DND-41 (cell line): ENCODE measurements at regions not wholly inside any gene's neighbourhood (a gene's known extent, or its start where the extent isn't known, plus 50 kb on each side); places are given as distances from the start of the nearest gene placed in this dataset.

Experiments used
- EZH2 ChIP-seq: IDR thresholded peaks from 3 replicates; pipeline ENCODE4 v1.6.1; 2012; ENCODE audit warnings: borderline replicate concordance, low read depth, mild to moderate bottlenecking, moderate library complexity, low read length, inconsistent platforms; ENCODE audit not compliant: severe bottlenecking
- TF ChIP-seq, protein P1 (sequence below): IDR thresholded peaks from 2 replicates; pipeline ENCODE4 v1.5.1; 2012; ENCODE audit warnings: borderline replicate concordance, low read length, moderate library complexity, mild to moderate bottlenecking; ENCODE audit not compliant: poor library complexity, severe bottlenecking; ENCODE audit errors: extremely low read depth

DNA sequence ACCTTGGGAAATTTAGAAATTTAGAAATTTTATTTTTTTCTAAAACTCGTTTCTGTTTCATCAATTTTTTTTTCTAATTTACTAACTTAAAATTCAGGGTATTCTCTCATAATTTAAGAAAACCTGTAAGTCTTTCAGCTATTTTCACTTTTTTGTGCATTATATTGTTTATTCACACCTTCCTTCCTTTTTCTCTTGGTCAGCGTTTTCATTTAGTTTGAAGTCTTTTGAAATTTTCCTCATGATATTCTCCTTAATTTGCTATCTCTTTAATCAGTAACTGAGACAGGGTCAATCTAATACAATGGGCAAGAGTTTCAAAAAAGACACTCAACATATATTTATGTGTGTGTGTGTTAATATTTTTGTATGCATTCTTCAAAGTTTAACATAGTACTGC lies 50.5 kb upstream of the MSTN start:
- TF ChIP-seq, protein P1, sequence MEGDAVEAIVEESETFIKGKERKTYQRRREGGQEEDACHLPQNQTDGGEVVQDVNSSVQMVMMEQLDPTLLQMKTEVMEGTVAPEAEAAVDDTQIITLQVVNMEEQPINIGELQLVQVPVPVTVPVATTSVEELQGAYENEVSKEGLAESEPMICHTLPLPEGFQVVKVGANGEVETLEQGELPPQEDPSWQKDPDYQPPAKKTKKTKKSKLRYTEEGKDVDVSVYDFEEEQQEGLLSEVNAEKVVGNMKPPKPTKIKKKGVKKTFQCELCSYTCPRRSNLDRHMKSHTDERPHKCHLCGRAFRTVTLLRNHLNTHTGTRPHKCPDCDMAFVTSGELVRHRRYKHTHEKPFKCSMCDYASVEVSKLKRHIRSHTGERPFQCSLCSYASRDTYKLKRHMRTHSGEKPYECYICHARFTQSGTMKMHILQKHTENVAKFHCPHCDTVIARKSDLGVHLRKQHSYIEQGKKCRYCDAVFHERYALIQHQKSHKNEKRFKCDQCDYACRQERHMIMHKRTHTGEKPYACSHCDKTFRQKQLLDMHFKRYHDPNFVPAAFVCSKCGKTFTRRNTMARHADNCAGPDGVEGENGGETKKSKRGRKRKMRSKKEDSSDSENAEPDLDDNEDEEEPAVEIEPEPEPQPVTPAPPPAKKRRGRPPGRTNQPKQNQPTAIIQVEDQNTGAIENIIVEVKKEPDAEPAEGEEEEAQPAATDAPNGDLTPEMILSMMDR: no peak
- TF ChIP-seq EZH2: no peak
